HG03565 (cell line): ENCODE measurements at regions not wholly inside any gene's neighbourhood (a gene's known extent, or its start where the extent isn't known, plus 50 kb on each side); places are given as distances from the start of the nearest gene placed in this dataset.

Experiments
- ATAC-seq: cut with Tn5 transposase; IDR thresholded peaks from one replicate; pipeline ENCODE4 v1.9.1; 2021; ENCODE audit warnings: mild to moderate bottlenecking, moderate library complexity; ENCODE audit not compliant: unreplicated experiment

DNA sequence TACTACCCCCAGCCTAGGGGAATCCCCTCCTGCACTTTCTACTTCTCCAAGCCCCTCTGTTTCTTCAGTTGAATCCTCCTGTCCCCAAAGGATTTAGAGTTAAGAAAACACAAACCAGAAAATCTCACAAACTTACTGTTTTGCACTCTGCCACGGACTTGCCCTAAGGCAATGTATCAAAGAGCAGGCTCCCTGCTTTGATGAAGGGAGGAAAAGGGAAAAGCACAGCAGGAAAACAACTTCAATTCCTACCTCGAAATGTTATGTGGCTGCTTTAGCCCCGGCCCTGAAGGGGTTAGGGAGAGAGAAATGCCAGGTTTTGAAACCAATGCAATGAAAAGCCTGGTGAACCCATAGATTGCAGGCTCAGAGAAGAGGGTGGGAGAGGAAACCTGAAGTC is 254.7 kb downstream of the MAN2A1 start:
- no peak for ATAC-seq

DNA sequence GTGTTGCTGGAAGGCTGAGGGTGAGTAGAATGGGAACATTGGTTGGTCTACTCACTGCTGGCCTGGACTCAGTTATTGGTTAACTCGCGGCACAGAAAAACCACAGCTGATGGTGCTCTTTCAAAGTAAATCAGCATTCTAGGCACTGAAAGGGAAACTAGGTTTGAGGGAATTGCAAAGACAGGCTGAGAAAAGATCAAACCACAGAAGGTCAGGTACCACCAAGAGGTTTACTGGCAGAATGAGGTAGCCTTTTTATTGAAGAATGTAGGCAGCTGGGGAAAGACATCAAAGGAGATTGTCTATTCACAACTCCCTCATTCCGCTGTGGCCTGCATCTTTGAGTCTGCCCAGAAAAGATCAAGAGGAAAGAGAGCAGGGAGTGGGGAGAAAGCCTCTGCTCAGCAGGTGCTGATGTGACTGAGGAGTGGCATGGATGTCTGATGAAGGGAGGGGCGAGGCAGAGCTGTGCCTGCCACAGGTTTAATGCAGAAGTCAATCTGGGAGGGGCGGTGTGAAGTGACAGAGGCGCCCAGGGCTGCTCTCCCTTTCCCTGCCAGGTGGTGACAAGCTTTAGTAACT is 255.5 kb downstream of the MAN2A1 start:
- ATAC-seq, result peak; percentile 39

DNA sequence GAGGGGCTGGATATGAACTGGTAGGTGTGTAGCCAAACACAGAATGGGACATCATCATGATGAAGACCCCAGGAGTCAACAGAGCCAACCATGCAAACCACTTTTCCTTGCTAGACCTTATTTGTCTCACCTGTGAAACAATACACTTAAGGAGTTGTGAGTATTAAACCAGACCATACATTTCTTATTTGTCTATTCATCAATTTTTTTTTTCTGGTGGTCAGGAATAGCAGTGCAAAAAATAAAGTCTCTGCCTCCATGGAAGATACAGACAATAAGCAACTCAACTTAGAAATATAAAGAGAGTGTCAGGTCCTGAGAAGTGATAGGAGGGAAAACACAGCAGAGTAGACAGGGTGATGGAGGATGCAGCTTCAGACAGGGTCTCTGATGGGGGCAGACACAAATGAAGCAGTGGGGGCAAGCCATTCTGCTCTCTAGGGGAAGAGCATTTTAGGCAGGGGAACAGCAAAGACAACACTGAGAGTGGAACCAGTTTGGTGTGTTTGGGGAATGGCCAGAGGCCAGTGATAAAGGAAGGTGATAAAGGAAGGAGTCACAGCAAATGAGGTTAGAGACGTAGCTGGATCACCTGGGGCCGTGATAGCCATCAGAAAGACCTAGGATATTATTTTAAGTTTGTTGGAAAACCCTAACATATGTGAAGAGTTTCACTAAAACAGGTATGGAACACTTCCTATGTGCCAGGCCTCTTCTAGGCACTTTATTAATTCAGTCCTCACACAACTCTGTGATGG is 256.2 kb downstream of the MAN2A1 start:
- no peak for ATAC-seq

DNA sequence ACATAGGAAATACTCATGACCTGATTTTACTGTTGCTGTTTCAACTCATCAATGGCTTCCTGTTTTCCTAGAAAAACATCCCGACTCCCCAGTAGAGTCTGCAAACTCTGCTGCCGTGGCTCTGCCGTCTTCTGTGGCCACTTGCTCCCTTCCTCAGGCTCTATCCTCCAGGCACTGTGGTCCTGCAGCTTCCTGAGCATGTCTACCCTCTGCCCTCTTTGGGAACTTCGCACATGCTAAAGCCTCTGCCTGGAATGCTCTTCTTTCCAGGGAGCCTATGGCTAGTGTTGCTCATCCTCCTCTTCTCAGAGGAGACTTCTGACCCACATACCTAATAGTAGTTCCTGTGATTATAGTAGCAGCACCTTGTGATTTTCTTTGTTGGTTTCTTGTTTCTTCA is 256.9 kb downstream of the MAN2A1 start:
- no peak for ATAC-seq

DNA sequence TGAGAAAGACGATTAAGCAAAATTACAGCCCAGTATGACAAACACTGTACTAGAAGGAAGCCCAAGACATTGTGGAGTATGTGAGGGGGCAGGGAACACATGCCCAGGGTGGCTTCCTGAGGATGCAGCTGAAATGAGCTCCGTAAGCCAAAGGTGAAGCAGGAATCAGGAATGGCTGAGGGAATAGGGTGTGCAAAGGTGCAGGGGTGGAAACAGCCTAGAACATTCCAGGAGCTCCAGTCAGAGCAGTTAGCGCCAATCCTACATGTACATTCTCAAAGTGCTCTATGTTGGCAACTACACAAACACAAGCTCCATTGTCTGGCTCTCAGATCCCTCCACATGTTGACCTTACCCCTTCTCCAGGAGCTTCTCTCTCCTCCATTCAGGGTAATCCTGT is 257.9 kb downstream of the MAN2A1 start:
- ATAC-seq, result no peak

DNA sequence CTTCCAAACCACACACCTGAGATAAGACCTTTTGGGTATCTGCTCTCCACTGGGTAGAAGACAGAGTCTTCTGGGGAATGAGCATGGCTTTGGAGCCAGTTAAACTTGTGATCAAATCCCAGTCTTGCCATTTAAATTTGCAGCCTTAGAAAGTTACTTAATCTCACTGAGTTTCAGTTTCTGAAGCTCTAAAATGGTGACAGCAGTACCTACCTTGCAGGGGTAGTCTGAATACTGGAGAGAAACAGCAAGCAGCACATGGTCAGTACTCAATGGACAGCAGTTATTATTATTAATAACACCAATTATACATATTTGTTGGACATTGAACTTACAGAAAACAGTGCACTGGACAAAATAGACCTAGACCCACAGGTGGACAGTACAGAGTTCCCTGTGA is 260.9 kb downstream of the MAN2A1 start:
- no peak for ATAC-seq

DNA sequence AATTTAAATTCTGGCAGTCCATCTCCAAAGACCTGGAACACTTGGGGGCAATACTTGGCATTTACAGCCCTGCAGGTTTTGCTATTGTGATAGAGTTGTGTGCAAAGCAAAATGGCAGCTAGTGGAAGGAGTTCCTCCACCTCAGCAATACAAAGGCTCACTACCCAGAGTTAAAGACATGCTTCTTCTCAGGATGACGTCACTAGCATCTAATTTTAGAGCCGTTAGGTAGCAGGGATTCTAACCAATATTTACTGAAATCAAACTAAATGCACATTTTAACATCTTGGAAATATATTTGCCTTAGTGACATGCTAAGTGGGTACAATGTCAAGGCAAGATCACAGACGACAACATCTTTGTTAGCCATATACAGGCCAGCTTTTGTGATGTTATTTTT is 261.6 kb downstream of the MAN2A1 start:
- ATAC-seq, result no peak

DNA sequence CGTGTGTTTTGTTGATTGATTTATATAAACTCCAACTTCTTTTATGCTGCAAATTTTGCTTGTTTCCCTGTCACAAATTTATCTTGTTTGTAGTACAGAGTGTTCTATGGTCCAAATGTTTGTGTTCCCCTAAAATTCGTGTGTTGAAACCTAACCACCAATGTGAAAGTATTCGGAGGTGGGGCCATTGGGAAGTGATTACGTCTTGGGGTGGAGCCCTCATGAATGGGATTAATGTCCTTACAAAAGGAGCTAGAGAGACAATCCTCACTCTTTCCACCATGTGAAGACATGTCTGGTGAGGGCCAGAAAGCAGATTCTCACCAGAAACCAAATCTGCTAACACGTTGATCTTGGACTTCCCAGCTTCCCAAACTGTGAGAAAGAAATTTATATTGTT is 262.0 kb downstream of the MAN2A1 start:
- no peak for ATAC-seq

DNA sequence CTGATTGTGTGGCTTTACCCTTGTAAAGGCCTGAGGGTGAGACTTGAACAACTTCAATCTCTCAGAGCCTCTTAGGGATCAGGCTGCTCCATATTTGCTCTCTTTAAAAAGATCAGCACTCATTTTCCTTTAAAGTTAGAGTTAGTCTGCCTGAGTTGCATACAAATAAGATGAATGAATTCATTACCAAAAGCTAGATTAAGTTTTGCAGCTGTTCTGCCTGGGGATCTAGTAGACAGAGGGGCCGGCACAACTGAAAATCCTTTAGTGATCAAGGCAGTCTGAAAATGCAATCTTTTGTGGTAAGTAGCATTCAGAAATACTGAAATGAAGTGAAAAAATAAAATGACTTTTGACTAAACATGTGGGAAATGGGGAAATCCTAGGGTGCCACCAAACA is 264.0 kb downstream of the MAN2A1 start:
- no peak for ATAC-seq

DNA sequence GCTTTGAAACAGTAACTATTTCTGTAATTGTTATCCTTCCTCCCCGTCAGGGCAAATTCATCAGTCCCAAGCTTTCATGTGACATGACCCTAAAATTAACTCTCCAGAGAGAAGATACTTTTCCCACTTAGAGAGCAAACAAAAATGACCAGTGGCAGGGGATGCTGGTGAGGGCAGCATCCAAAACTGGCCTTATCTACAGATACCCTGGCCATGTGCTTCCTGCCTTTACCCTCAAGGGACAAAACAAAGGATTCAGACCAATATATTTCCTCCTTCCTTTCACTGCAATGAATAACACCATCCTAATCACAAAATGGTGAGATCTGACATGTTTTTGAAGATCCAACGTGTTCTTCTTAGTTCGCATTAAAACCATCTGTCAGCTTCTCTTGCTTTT is 267.2 kb downstream of the MAN2A1 start:
- no peak for ATAC-seq

DNA sequence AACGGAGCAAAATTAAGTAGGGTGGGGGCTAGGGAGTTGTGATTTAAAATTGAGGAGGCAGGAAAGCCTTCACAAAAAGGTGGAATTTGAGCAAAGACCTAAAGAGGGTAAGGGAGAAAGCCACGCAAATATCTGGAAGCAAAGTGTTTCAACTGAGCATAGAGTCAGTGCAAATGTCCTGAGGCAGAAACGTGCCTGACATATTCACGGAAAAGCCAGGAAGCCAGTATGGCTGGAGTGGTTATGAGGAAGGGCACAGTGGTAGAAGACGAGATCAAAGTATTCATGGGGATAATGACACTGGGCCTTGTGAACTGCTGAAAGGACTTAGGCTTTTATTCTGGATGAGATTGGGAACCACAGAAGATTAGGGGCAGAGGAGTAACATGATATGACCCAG is 268.4 kb downstream of the MAN2A1 start:
- no peak for ATAC-seq

DNA sequence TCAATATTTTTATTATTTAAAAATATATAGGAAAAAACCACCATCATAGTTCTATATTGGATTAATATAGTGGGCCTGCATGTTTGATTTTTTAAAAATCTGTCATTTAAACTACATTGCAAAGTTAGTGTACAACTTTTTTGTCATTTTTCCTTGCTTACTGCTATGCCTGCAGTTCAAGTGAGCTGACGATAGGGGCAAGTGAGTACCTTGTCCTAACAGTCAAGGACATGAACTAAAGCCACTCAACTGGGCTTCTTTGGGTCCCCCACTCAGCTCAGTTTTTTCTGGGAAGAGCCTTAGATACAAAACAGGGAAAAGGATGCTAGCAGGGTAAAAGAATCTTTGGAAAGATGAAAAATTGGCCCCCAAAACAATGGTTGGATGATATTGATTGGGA is 269.9 kb downstream of the MAN2A1 start:
- ATAC-seq, result no peak

DNA sequence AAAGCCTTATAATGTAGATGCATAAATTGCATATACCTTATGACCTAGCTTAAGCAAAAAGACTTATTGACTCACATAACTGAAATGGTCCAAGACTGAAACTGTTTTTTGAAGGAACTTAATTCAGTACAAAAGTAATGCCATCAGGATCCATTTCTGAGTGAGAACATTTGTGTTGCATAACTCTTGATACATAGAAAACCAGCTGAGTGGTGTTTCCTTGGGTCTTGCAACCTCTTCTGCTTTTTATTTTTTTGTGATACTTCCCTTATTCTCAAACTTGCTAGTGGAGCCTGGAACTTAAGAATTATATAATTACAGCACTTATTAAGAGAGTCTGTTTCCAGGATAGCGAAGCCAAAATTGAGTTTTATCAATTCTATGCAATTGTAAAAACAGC is 272.0 kb downstream of the MAN2A1 start:
- no peak for ATAC-seq

DNA sequence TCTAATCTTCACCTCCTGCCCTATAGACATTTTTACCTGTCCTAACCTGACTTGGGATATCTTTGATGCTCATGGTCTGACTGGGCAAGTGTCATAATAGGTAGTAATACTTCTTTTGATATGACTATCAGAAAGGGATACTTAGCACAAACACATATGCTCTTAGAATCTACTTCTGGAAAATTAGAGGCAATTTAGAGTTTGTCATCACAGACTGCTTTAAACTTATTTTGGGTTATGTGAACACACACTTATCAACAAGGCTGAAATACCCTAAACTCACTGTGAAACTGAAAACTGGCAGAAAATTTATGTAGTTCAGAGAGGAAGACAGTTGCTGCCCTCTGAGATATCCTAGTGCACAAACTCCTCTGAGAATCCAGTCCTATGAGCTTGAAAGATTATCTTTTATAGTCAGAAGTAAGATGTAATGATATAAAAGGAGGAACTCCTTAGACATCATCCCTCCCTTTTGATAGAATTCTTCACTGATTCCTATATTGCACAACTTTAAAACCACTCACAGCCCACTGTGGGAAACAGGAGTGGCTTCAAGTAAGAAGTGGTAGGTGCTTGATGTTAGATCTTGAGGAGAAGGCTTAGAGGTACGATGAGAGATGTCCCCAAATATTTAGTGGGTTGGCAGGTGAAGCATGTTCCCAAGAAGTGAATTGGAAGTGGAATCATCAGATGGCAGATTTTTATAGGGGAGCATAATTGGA is 273.3 kb downstream of the MAN2A1 start:
- ATAC-seq, result no peak

DNA sequence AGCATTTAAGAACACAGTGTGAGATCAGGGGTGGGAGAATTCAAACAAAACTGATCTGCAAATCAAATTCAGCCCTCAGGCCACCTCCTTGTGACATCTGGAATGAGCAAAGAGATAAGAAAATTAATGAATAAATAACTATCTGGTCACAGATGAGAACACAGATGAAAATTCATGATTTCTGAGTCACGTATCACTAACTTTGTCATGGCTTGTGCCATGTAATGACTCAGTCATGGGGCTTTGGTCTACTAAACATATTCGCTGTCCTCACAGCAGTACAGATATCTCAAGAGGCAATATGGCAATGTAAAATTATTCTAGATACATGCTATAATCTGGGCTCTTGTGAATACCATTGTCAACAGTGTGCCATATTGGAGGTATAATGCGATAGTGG is 274.4 kb downstream of the MAN2A1 start:
- no peak for ATAC-seq

DNA sequence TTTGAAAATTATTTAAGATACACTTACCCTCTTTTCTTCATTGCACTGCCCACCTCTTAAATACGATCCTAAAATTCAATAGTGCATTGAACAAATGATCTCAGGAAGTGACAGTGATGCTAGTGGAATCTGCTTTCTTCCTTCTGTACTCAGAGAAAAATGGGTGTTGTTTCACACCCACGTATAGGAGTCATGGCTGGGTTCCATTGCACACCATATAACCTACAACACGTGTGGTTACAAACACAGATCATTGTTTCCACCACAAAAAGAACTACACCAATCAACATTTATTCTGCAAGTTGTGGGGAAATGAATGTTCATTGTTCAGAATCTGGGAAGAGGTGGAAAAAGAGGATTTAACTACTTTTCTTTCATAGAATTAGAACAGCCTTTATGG is 275.9 kb downstream of the MAN2A1 start:
- ATAC-seq, result no peak

DNA sequence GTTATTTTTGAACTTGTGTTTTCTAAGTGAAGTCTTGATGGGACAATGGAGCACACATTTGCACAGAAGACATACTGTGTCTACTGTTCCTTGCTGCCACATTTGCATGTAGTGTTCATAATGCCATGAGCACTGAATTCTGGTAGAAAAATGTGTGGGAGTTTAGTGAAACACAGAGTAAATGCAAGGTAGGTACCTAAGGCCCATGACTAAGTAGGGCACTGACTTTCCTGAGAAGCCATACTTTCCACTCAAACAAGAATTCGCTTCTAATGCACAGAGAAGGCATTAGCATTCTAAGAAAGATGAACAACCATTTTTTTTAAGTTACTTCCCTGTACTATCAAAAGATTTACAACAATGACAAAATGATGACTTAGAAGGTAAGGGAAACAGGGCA is 282.2 kb downstream of the MAN2A1 start:
- ATAC-seq, result no peak

DNA sequence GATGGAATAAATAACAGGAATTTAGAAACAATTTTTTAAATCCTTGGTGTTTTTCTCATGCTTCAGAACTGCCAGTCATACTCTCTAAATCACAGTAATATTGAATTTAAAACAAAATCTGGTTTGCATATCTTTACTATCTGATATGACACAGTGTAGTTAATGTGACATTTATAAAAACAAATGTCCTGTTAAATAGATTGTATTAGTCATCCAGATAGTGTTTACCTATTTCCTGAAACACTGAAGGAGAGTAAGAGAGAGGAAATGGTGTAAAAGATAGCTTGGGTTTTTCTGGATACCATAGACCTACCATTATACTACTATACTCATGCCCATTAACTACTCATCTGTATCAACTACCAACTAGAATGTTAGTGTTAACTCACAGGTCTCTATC is 292.3 kb downstream of the MAN2A1 start:
- ATAC-seq, result no peak

DNA sequence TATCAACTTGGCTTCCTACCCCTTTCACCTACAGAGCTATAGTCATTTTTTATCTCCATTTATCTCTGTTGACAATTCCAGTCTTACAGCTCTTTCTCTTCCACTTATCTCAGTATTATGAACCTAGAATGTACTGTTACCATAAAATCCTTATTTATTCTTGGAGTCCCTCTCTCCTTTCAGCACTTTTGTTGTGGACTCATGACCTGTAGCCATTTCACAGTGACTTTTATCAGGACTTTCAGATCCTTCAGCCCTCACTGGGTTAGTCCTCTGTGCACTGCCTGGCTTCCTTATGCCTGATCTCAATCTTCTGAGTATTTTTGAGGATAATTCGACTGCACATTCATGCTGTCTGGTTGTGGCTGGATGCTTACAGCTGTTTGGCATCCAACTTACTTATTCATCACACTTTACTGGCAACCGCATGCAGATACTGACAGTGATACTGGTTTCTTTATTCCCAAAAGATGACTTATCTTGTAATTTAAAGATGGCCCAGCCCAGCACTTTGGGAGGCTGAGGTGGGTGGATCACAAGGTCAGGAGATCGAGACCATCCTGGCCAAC is 293.3 kb downstream of the MAN2A1 start:
- ATAC-seq, result no peak

DNA sequence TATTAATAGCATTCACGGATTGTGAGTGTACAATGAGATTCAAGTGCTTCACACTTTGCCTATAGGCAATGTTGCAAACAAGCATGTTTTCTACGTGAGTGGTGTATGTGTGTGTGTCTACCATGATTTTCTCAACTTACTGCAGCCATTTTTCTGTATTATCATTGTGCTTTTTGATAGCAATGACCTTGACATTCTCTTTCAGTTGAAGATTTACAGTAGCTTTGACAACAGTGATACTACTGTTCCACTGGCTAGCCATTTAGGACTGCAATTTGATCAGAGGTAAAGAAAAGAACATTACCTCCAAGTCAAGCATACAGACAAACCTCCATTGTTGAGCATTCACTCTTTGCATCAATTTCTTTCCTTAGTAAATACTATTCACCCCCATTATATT is 297.0 kb downstream of the MAN2A1 start:
- no peak for ATAC-seq

DNA sequence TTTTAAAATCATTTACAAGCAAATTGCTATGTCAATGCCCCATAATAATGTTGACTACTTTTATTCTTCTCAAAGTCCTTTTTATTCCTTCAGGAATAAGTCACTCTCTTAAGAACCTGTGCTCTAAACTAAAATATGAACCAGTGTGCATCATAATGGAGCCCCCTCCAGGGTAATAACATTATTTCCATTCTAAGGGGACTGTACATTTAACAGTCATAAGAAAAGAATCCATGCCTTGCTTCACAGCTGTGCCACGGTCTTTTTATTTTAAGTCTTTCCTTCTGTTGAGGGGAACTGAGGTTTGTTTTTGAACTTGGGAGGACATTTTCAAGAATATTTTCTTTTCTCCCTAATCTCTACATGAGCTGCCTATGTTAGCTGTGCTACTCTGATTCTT is 297.6 kb downstream of the MAN2A1 start:
- ATAC-seq, result no peak

DNA sequence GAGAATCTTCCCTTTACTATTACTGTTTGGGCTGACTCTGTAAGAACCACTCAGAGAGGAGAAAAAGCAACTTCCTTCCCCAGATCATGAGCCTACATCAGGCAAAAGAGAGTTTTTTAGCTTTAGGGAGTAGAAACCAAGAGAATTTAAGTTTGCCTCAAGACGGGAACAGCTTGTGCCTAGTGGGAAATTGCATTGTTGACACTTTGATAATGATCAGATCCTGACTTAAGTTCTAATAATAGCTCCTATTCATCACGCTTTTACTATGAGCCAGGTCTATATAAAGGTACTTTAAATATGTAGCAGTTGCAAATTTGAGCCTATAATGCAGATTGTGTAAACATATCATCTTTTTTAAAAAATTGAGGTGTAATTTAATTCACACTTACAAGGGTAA is 298.2 kb downstream of the MAN2A1 start:
- no peak for ATAC-seq
